ENCODE measurements at regions not wholly inside any gene's neighbourhood (a gene's known extent, or its start where the extent isn't known, plus 50 kb on each side); places are given as distances from the start of the nearest gene placed in this dataset.

DNA sequence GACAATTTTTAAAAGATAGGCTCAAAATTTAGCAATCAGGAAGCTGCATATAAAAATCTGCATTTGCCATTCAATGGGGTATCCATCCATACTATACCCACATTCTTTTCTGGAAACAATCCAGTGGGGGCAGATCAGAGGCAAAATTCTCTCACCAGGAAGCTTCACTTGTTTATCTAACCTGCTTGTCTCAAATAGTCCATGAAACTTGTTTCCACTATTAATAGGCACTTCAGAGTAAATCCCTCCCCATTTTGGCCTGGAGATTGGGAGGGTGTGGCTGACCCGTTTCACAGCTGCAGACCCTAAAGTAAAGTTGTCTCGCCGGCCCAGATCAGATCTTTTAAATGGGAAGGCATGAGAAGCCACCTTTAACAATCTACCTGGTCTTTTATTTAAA lies 139.4 kb upstream of the CPNE8 start:
- Histone ChIP-seq H3K4me1 (ENCODE audit: control extremely low read depth in 1 of 4, control insufficient read depth in 4 of 4, insufficient read depth in 4 of 4, low read length in 3 of 4) (no peaks in the 10 kb centered on the region), H3K9me3 (ENCODE audit: control extremely low read depth in 1 of 5, control insufficient read depth in 4 of 5, insufficient read depth in 2 of 5, low read depth in 1 of 5, low read length in 4 of 5) (peaks cover 0 to 1% (median 0%) of the 10 kb centered on the region in 5 experiments), H3K27ac (ENCODE audit: insufficient read depth in 1 of 2, low read depth in 1 of 2, low read length in 2 of 2, poor library complexity in 1 of 2, severe bottlenecking in 2 of 2) (no peak overlapping the region), H3K4me3 (ENCODE audit: control insufficient read depth in 1 of 7, extremely low read depth in 1 of 7, insufficient read depth in 4 of 7, low read depth in 2 of 7, low read length in 6 of 7) (no peak overlapping the region), H3K27me3 (replicated peaks in 2 of 5; ENCODE audit: control insufficient read depth in 4 of 5, insufficient read depth in 5 of 5, low read length in 4 of 5) (no peaks in the 10 kb centered on the region), H3K36me3 (ENCODE audit: control insufficient read depth in 4 of 4, insufficient read depth in 4 of 4, low read length in 3 of 4) (no peaks in the 10 kb centered on the region)
- ChIA-PET POLR2A (no interaction called here), CTCF (no interaction called here)
- no peak for DNase-seq
- 83% methylated on average over 1 of the region's 3 CpGs for WGBS (ENCODE audit: insufficient coverage)

DNA sequence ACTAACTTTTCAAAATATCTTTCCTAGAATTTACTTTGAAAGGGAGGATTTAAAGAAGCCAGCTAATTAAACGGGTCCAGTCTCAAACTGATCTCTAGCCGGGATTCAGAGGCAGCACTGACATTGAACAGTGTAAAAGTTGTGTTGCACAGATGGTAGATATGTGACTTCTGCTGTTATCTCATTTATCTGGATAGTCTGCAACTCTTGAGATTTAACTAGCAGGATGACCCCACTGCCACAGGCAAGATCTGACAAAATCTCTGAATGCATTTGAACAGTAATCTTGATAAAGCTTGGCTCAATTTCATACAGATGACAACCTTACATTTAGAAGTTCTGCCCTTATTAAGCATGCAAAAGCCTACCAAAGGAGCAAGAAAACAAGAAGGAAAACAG lies 138.0 kb upstream of the CPNE8 start:
- no peak for DNase-seq
- ChIA-PET CTCF (no interaction called here), POLR2A (interaction anchor here (0.6 kb wide), 1 partner anchor 633 kb away, joined by 3 read pairs; no protein-coding TSS in a partner anchor)
- Histone ChIP-seq H3K27me3 (replicated peaks in 2 of 5; ENCODE audit: control insufficient read depth in 4 of 5, insufficient read depth in 5 of 5, low read length in 4 of 5) (no peaks in the 10 kb centered on the region), H3K27ac (ENCODE audit: insufficient read depth in 1 of 2, low read depth in 1 of 2, low read length in 2 of 2, poor library complexity in 1 of 2, severe bottlenecking in 2 of 2) (no peak overlapping the region), H3K4me3 (ENCODE audit: control insufficient read depth in 1 of 7, extremely low read depth in 1 of 7, insufficient read depth in 4 of 7, low read depth in 2 of 7, low read length in 6 of 7) (no peak overlapping the region), H3K4me1 (ENCODE audit: control extremely low read depth in 1 of 4, control insufficient read depth in 4 of 4, insufficient read depth in 4 of 4, low read length in 3 of 4) (no peaks in the 10 kb centered on the region), H3K9me3 (ENCODE audit: control extremely low read depth in 1 of 5, control insufficient read depth in 4 of 5, insufficient read depth in 2 of 5, low read depth in 1 of 5, low read length in 4 of 5) (peaks cover 0 to 1% (median 0%) of the 10 kb centered on the region in 5 experiments), H3K36me3 (ENCODE audit: control insufficient read depth in 4 of 4, insufficient read depth in 4 of 4, low read length in 3 of 4) (no peaks in the 10 kb centered on the region)
- 79% methylated on average over 2 of the region's 2 CpGs for WGBS (ENCODE audit: insufficient coverage)

DNA sequence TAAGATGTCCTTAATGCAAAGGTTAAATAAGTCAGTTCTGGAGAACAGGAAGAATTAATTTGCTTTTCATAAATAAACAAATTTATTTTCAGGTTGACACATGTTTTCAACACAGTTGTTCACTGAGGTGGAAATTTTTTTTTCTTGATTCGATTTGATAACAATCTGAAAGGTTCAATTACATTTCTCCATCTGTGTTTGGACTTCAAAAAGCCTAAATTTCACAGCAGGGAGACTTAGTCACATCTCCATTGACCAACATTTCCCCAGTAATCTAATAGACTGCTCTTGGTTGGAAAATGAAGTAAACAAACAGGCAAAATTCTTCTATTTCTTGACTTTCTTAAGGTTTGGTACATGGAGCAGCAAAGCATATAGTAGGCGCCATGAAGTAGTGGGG lies 134.9 kb upstream of the CPNE8 start:
- Histone ChIP-seq H3K9me3 (ENCODE audit: control extremely low read depth in 1 of 5, control insufficient read depth in 4 of 5, insufficient read depth in 2 of 5, low read depth in 1 of 5, low read length in 4 of 5) (no peaks in the 10 kb centered on the region), H3K27ac (ENCODE audit: insufficient read depth in 1 of 2, low read depth in 1 of 2, low read length in 2 of 2, poor library complexity in 1 of 2, severe bottlenecking in 2 of 2) (no peak overlapping the region), H3K4me3 (ENCODE audit: control insufficient read depth in 1 of 7, extremely low read depth in 1 of 7, insufficient read depth in 4 of 7, low read depth in 2 of 7, low read length in 6 of 7) (no peak overlapping the region), H3K4me1 (ENCODE audit: control extremely low read depth in 1 of 4, control insufficient read depth in 4 of 4, insufficient read depth in 4 of 4, low read length in 3 of 4) (no peaks in the 10 kb centered on the region), H3K27me3 (replicated peaks in 2 of 5; ENCODE audit: control insufficient read depth in 4 of 5, insufficient read depth in 5 of 5, low read length in 4 of 5) (no peaks in the 10 kb centered on the region), H3K36me3 (ENCODE audit: control insufficient read depth in 4 of 4, insufficient read depth in 4 of 4, low read length in 3 of 4) (no peaks in the 10 kb centered on the region)
- no peak for DNase-seq
- WGBS (ENCODE audit: insufficient coverage) = 100% methylated on average over 1 of the region's 2 CpGs
- CTCF ChIA-PET = no interaction called here
- POLR2A ChIA-PET = no interaction called here

DNA sequence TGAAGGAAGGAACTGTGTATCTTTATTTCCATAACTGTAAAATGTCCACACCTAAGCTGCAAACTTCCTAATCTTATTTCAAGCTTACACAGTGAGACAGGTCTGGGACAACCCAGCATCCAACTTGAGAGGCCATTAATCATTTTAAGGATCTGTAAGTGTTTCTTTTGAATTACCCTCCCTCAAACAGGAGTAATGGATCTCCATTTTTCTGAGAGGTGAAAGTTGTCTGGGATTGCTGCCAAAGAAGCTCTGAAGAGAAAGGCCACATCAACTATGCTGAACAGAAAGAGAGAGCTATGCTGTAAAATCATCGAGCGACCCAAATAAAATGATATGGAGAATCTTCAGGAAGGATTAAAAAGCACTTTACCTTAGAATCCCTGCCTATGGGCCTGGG lies 131.7 kb upstream of the CPNE8 start:
- Histone ChIP-seq H3K27me3 (replicated peaks in 2 of 5; ENCODE audit: control insufficient read depth in 4 of 5, insufficient read depth in 5 of 5, low read length in 4 of 5) (no peaks in the 10 kb centered on the region), H3K36me3 (ENCODE audit: control insufficient read depth in 4 of 4, insufficient read depth in 4 of 4, low read length in 3 of 4) (no peaks in the 10 kb centered on the region), H3K9me3 (ENCODE audit: control extremely low read depth in 1 of 5, control insufficient read depth in 4 of 5, insufficient read depth in 2 of 5, low read depth in 1 of 5, low read length in 4 of 5) (no peaks in the 10 kb centered on the region), H3K27ac (ENCODE audit: insufficient read depth in 1 of 2, low read depth in 1 of 2, low read length in 2 of 2, poor library complexity in 1 of 2, severe bottlenecking in 2 of 2) (no peak overlapping the region), H3K4me3 (ENCODE audit: control insufficient read depth in 1 of 7, extremely low read depth in 1 of 7, insufficient read depth in 4 of 7, low read depth in 2 of 7, low read length in 6 of 7) (no peak overlapping the region), H3K4me1 (ENCODE audit: control extremely low read depth in 1 of 4, control insufficient read depth in 4 of 4, insufficient read depth in 4 of 4, low read length in 3 of 4) (no peaks in the 10 kb centered on the region)
- no peak for DNase-seq
- CTCF ChIA-PET = no interaction called here
- no CpG with 5 or more reads among the region's 2 CpGs for WGBS (ENCODE audit: insufficient coverage)
- POLR2A ChIA-PET = no interaction called here

DNA sequence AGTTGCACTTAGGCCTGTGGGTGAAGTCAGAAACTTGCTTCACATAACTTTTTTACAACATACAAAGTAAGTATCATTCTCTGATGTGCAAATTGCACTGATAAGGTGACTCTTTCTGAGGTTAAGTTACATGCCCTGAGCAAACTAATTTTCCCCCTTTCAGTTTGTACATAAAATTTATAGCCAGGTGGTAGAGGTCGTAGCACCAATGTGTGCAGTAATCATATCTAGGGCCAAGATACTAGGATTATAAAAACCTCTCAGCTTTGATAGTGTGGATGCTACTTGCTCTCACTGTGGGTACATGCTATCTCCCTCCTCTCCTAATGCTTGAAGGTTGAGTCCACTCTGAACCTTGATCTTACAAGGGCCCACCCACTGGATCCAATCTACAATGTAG lies 130.7 kb upstream of the CPNE8 start:
- no peaks in the 10 kb centered on the region for H3K4me1 ChIP-seq (ENCODE audit: control extremely low read depth in 1 of 4, control insufficient read depth in 4 of 4, insufficient read depth in 4 of 4, low read length in 3 of 4)
- POLR2A ChIA-PET = no interaction called here
- 100% methylated on average over 1 of the region's 1 CpG for WGBS (ENCODE audit: insufficient coverage)
- no peaks in the 10 kb centered on the region for H3K27me3 ChIP-seq (replicated peaks in 2 of 5; ENCODE audit: control insufficient read depth in 4 of 5, insufficient read depth in 5 of 5, low read length in 4 of 5)
- no peak for DNase-seq
- CTCF ChIA-PET = no interaction called here
- H3K36me3 ChIP-seq (ENCODE audit: control insufficient read depth in 4 of 4, insufficient read depth in 4 of 4, low read length in 3 of 4) = no peaks in the 10 kb centered on the region
- no peaks in the 10 kb centered on the region for H3K9me3 ChIP-seq (ENCODE audit: control extremely low read depth in 1 of 5, control insufficient read depth in 4 of 5, insufficient read depth in 2 of 5, low read depth in 1 of 5, low read length in 4 of 5)
- H3K27ac ChIP-seq (ENCODE audit: insufficient read depth in 1 of 2, low read depth in 1 of 2, low read length in 2 of 2, poor library complexity in 1 of 2, severe bottlenecking in 2 of 2) = no peak overlapping the region
- no peak overlapping the region for H3K4me3 ChIP-seq (ENCODE audit: control insufficient read depth in 1 of 7, extremely low read depth in 1 of 7, insufficient read depth in 4 of 7, low read depth in 2 of 7, low read length in 6 of 7)

DNA sequence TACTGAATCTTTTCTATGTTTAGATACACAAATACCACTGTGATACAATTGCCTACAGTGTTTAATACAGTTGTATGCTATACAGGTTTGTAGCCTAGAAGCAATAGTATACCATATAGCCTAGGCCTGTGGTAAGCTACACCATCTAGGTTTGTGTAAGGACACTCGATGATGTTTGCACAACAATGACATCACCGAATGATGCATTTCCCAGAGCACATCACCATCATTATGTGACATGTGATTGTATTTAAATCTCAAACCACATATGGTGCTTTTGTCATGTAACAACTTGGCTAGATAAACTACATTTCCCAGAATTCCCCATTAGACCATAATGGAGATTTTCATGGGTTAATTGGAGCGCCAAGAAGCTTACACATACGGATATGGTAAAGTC lies 128.4 kb upstream of the CPNE8 start:
- no peak overlapping the region for H3K4me3 ChIP-seq (ENCODE audit: control insufficient read depth in 1 of 7, extremely low read depth in 1 of 7, insufficient read depth in 4 of 7, low read depth in 2 of 7, low read length in 6 of 7)
- WGBS (ENCODE audit: insufficient coverage) = no CpG with 5 or more reads among the region's 4 CpGs
- H3K9me3 ChIP-seq (ENCODE audit: control extremely low read depth in 1 of 5, control insufficient read depth in 4 of 5, insufficient read depth in 2 of 5, low read depth in 1 of 5, low read length in 4 of 5) = no peaks in the 10 kb centered on the region
- POLR2A ChIA-PET = no interaction called here
- H3K27ac ChIP-seq (ENCODE audit: insufficient read depth in 1 of 2, low read depth in 1 of 2, low read length in 2 of 2, poor library complexity in 1 of 2, severe bottlenecking in 2 of 2) = no peak overlapping the region
- no peak for DNase-seq
- no peaks in the 10 kb centered on the region for H3K4me1 ChIP-seq (ENCODE audit: control extremely low read depth in 1 of 4, control insufficient read depth in 4 of 4, insufficient read depth in 4 of 4, low read length in 3 of 4)
- H3K36me3 ChIP-seq (ENCODE audit: control insufficient read depth in 4 of 4, insufficient read depth in 4 of 4, low read length in 3 of 4) = no peaks in the 10 kb centered on the region
- no peaks in the 10 kb centered on the region for H3K27me3 ChIP-seq (replicated peaks in 2 of 5; ENCODE audit: control insufficient read depth in 4 of 5, insufficient read depth in 5 of 5, low read length in 4 of 5)
- CTCF ChIA-PET = no interaction called here

DNA sequence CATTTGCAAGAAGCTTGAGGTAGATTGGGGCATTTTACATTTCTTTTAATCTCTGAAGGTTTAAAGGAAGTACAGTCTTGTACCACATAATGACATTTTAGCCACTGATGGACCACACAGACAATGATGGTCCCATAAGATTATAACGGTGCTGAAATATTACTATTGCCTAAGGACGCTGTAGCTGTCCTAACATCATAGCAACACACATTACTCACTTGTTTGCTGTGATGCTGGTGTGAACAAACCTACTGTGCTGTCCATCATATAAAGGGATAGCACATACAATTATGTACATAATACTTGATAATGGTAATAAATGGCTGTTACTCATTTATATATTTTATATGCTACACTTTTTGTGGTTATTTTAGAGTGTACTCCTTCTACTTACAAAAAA lies 127.1 kb upstream of the CPNE8 start:
- DNase-seq = no peak
- Histone ChIP-seq H3K9me3 (ENCODE audit: control extremely low read depth in 1 of 5, control insufficient read depth in 4 of 5, insufficient read depth in 2 of 5, low read depth in 1 of 5, low read length in 4 of 5) (no peaks in the 10 kb centered on the region), H3K27me3 (replicated peaks in 2 of 5; ENCODE audit: control insufficient read depth in 4 of 5, insufficient read depth in 5 of 5, low read length in 4 of 5) (no peaks in the 10 kb centered on the region), H3K27ac (ENCODE audit: insufficient read depth in 1 of 2, low read depth in 1 of 2, low read length in 2 of 2, poor library complexity in 1 of 2, severe bottlenecking in 2 of 2) (no peak overlapping the region), H3K4me3 (ENCODE audit: control insufficient read depth in 1 of 7, extremely low read depth in 1 of 7, insufficient read depth in 4 of 7, low read depth in 2 of 7, low read length in 6 of 7) (no peak overlapping the region), H3K36me3 (ENCODE audit: control insufficient read depth in 4 of 4, insufficient read depth in 4 of 4, low read length in 3 of 4) (no peaks in the 10 kb centered on the region), H3K4me1 (ENCODE audit: control extremely low read depth in 1 of 4, control insufficient read depth in 4 of 4, insufficient read depth in 4 of 4, low read length in 3 of 4) (no peaks in the 10 kb centered on the region)
- ChIA-PET POLR2A (no interaction called here), CTCF (no interaction called here)
- no CpG with 5 or more reads among the region's 2 CpGs for WGBS (ENCODE audit: insufficient coverage)

DNA sequence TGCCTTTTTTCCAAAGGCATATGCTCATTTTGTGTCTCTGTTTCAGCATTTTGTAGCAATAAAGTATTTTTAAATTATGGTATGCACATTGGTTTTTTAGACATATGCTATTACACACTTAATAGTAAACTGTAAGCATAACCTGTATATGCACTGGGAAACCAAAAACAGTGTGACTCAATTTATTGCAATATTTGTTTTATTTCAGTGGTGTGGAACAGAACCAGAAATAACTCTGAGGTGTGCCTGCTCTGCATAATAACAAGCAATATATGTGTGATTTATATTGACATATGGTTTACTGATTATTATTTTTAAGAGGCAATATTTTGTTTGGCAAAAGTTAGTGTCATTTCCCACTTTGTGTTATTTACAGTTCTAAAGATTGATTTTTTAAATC lies 126.6 kb upstream of the CPNE8 start:
- DNase-seq = no peak
- H3K36me3 ChIP-seq (ENCODE audit: control insufficient read depth in 4 of 4, insufficient read depth in 4 of 4, low read length in 3 of 4) = no peaks in the 10 kb centered on the region
- H3K27me3 ChIP-seq (replicated peaks in 2 of 5; ENCODE audit: control insufficient read depth in 4 of 5, insufficient read depth in 5 of 5, low read length in 4 of 5) = no peaks in the 10 kb centered on the region
- no peaks in the 10 kb centered on the region for H3K4me1 ChIP-seq (ENCODE audit: control extremely low read depth in 1 of 4, control insufficient read depth in 4 of 4, insufficient read depth in 4 of 4, low read length in 3 of 4)
- H3K4me3 ChIP-seq (ENCODE audit: control insufficient read depth in 1 of 7, extremely low read depth in 1 of 7, insufficient read depth in 4 of 7, low read depth in 2 of 7, low read length in 6 of 7) = no peak overlapping the region
- CTCF ChIA-PET = no interaction called here
- H3K9me3 ChIP-seq (ENCODE audit: control extremely low read depth in 1 of 5, control insufficient read depth in 4 of 5, insufficient read depth in 2 of 5, low read depth in 1 of 5, low read length in 4 of 5) = no peaks in the 10 kb centered on the region
- H3K27ac ChIP-seq (ENCODE audit: insufficient read depth in 1 of 2, low read depth in 1 of 2, low read length in 2 of 2, poor library complexity in 1 of 2, severe bottlenecking in 2 of 2) = no peak overlapping the region
- POLR2A ChIA-PET = no interaction called here
